GM19238 (cell line): ENCODE measurements at regions not wholly inside any gene's neighbourhood (a gene's known extent, or its start where the extent isn't known, plus 50 kb on each side); places are given as distances from the start of the nearest gene placed in this dataset.

Experiments
- DNase-seq: peaks from one replicate; pipeline ENCODE4 v3.0.0; 2011; ENCODE audit warnings: low spot score; ENCODE audit not compliant: insufficient read length

GRCh38 chr1:43065616-43066399, 106.3 kb downstream of the EBNA1BP2 start:
- no peak for DNase-seq

- no peak for DNase-seq
Measured at GRCh38 chr1:43065191-43065590, 106.5 kb upstream of the SLC2A1 start.

GRCh38 chr1:43063394-43064219, 104.9 kb upstream of the SLC2A1 start:
- no peak for DNase-seq

- no peak for DNase-seq
Measured at GRCh38 chr1:43062527-43063095, 103.9 kb upstream of the SLC2A1 start.

GRCh38 chr1:43061757-43062156, 103.1 kb upstream of the SLC2A1 start:
- no peak for DNase-seq

GRCh38 chr1:43059640-43060574, 101.2 kb upstream of the SLC2A1 start:
- no peak for DNase-seq

- no peak for DNase-seq
Measured at GRCh38 chr1:43058545-43059360, 100.1 kb upstream of the SLC2A1 start.

- no peak for DNase-seq
Measured at GRCh38 chr1:43058056-43058455, 99.4 kb upstream of the SLC2A1 start.

GRCh38 chr1:43057567-43057966, 98.9 kb upstream of the SLC2A1 start:
- no peak for DNase-seq

- no peak for DNase-seq
Measured at GRCh38 chr1:43056981-43057391, 98.3 kb upstream of the SLC2A1 start.

GRCh38 chr1:43056460-43056859, 97.8 kb upstream of the SLC2A1 start:
- DNase-seq: no peak

GRCh38 chr1:43054961-43055360, 96.3 kb upstream of the SLC2A1 start:
- no peak for DNase-seq

GRCh38 chr1:43052786-43053439, 94.2 kb upstream of the SLC2A1 start:
- no peak for DNase-seq

GRCh38 chr1:43052322-43052721, 93.7 kb upstream of the SLC2A1 start:
- no peak for DNase-seq

- no peak for DNase-seq
Measured at GRCh38 chr1:43049481-43049880, 90.8 kb upstream of the SLC2A1 start.

GRCh38 chr1:43048601-43049011, 89.9 kb upstream of the SLC2A1 start:
- DNase-seq: no peak

GRCh38 chr1:43047135-43047534, 88.5 kb upstream of the SLC2A1 start:
- no peak for DNase-seq

- DNase-seq: no peak
Measured at GRCh38 chr1:43044572-43045361, 86.1 kb upstream of the SLC2A1 start.

- no peak for DNase-seq
Measured at GRCh38 chr1:43043695-43044094, 85.0 kb upstream of the SLC2A1 start.
